ENCODE measurements at regions not wholly inside any gene's neighbourhood (a gene's known extent, or its start where the extent isn't known, plus 50 kb on each side); places are given as distances from the start of the nearest gene placed in this dataset.

GRCh38 chr2:12169721-12170120 is 423.3 kb downstream of the LPIN1 start:
- Histone ChIP-seq H4K20me1 (ENCODE audit: insufficient read depth) (no peaks in the 10 kb centered on the region), H3K36me3 (ENCODE audit: control insufficient read depth in 1 of 2, insufficient read depth in 2 of 2, low read length in 2 of 2) (no peaks in the 10 kb centered on the region), H3K27me3 (ENCODE audit: insufficient read depth, low read length) (no peaks in the 10 kb centered on the region), H3K4me2 (ENCODE audit: low read length) (no peak overlapping the region), H2AFZ (ENCODE audit: low read depth, low read length, poor library complexity, severe bottlenecking) (no peak overlapping the region), H3K9me3 (ENCODE audit: control insufficient read depth in 1 of 2, insufficient read depth in 1 of 2, low read depth in 1 of 2, low read length in 2 of 2) (no peaks in the 10 kb centered on the region), H3K27ac (ENCODE audit: low read depth, low read length) (no peak overlapping the region), H3K9me2 (ENCODE audit: insufficient read depth) (no peaks in the 10 kb centered on the region), H3K9ac (ENCODE audit: low read length) (no peak overlapping the region), H3K4me1 (ENCODE audit: control insufficient read depth in 1 of 2, insufficient read depth in 2 of 2, low read length in 2 of 2) (peaks cover 0 to 6% of the 10 kb centered on the region in 2 experiments; a peak in 1 of 4 replicates), H3K4me3 (replicated peaks in 1 of 2; ENCODE audit: low read depth in 1 of 2, low read length in 2 of 2) (no peak overlapping the region), H3K79me2 (ENCODE audit: insufficient read depth, low read length) (no peaks in the 10 kb centered on the region)
- TF ChIP-seq REST (IDR thresholded peaks at IDR 0.05; ENCODE audit: low read depth), result no peak
- no peak for TF ChIP-seq JUND (IDR thresholded peaks at IDR 0.05)
- no peak for TF ChIP-seq TCF7L2 (IDR thresholded peaks at IDR 0.05; ENCODE audit: borderline replicate concordance, extremely low read depth, insufficient read depth, insufficient read length)
- TF ChIP-seq EZH2phosphoT487 (IDR thresholded peaks at IDR 0.05; ENCODE audit: borderline replicate concordance), result no peak
- TF ChIP-seq EZH2 (IDR thresholded peaks at IDR 0.05), result no peak
- TF ChIP-seq ELF1 (IDR thresholded peaks at IDR 0.05; ENCODE audit: borderline replicate concordance, low read depth), result no peak
- TF ChIP-seq YY1 (IDR thresholded peaks at IDR 0.05; ENCODE audit: extremely low read depth, insufficient replicate concordance, low read depth, low read length), result no peak
- no peak for TF ChIP-seq ZNF274 (IDR thresholded peaks at IDR 0.05; ENCODE audit: low read depth, low read length)
- TF ChIP-seq CEBPB (IDR thresholded peaks at IDR 0.05; ENCODE audit: low read depth), result no peak
- no peak for TF ChIP-seq ATF3 (IDR thresholded peaks at IDR 0.05)
- TF ChIP-seq POLR2A (IDR thresholded peaks at IDR 0.05; ENCODE audit: borderline replicate concordance, extremely low read depth, insufficient read depth, insufficient read length), result no peak
- TF ChIP-seq SIN3A (IDR thresholded peaks at IDR 0.05; ENCODE audit: low read depth), result no peak
- TF ChIP-seq MAX (IDR thresholded peaks at IDR 0.05), result no peak
- no peak for TF ChIP-seq SRF (IDR thresholded peaks at IDR 0.05; ENCODE audit: low read depth)
- no peak for TF ChIP-seq POLR2AphosphoS5 (IDR thresholded peaks at IDR 0.05; ENCODE audit: low read depth, low read length)
- no peak for TF ChIP-seq ZBTB33 (IDR thresholded peaks at IDR 0.05; ENCODE audit: extremely low read depth, insufficient replicate concordance, low read length)
- TF ChIP-seq CTCF (IDR thresholded peaks at IDR 0.05 in 2 of 3, conservative IDR thresholded peaks at IDR 0.05 in 1 of 3; ENCODE audit: borderline replicate concordance in 1 of 3, insufficient read depth in 1 of 3, low read depth in 2 of 3, low read length in 2 of 3), result no peak
- no TSS peak for BruUV-seq (replicated peaks)
- CTCF ChIA-PET, result no interaction called here
- ATAC-seq, result no peak
- RAD21 ChIA-PET (ENCODE audit: low non-redundant PET in 1 of 2, low total read pairs in 2 of 2, uncharacterized antibody in 2 of 2, unreplicated experiment in 2 of 2), result no interaction called here
- POLR2A ChIA-PET, result no interaction called here
- intact Hi-C loops (cut with micrococcal nuclease), result loop anchor here (10.0 kb wide), 2 partner anchors 335 to 545 kb away; partner anchors contain the start of gene TRIB2
- no peak for DNase-seq (ENCODE audit: low read depth, low spot score)
